PC-3 (cell line): ENCODE measurements at regions not wholly inside any gene's neighbourhood (a gene's known extent, or its start where the extent isn't known, plus 50 kb on each side); places are given as distances from the start of the nearest gene placed in this dataset.
"Not testable (repeated sequence)": the region's sequence is repeated elsewhere in the genome, so short reads cannot be mapped to it uniquely, and the experiment has no call there.

Experiments used
- ATAC-seq: fragments of 200-7000 bp; cut with Tn5 transposase; 2 replicates; pipeline ENCODE4 v1.9.1; 2020; ENCODE audit warnings: mild to moderate bottlenecking, moderate library complexity
- BruUV-seq: library from RNA; stranded (reverse); fragments of 400-500 nt; replicated peaks from 2 replicates; lab custom pipeline; 2021; lab: Mats Ljungman, UMichigan
- CTCF ChIA-PET: fragments of 300-600 bp; sonication (Branson Sonifier 250); formaldehyde crosslinking; loops from one replicate; lab custom pipeline; 2022; ENCODE audit warnings: antibody characterized with exemption; lab: Charles Lee
- POLR2A ChIA-PET: fragments of 300-600 bp; sonication (Branson Sonifier 250); formaldehyde crosslinking; loops from one replicate; lab custom pipeline; 2022; ENCODE audit warnings: antibody characterized with exemption; ENCODE audit not compliant: unreplicated experiment; lab: Charles Lee
- DNase-seq: peaks from one replicate; pipeline ENCODE4 v3.0.0-alpha.2; 2015
- H2AFZ ChIP-seq: fragments of 300-600 bp; sonication (generic); 2 replicates; pipeline ENCODE4 v1.6.0; 2016; ENCODE audit warnings: antibody characterized with exemption, low read length
- H3F3A ChIP-seq: fragments of 300-600 bp; sonication (generic); one replicate; pipeline ENCODE4 v1.6.0; 2017; ENCODE audit warnings: antibody characterized with exemption, low read length, control low read depth, mild to moderate bottlenecking; ENCODE audit not compliant: unreplicated experiment
- H3K27ac ChIP-seq: fragments of 300-600 bp; sonication (generic); 2 replicates; pipeline ENCODE4 v1.5.1; 2016; ENCODE audit warnings: mild to moderate bottlenecking, low read length
- H3K27me3 ChIP-seq: fragments of 300-600 bp; sonication (generic); 2 replicates; pipeline ENCODE4 v1.6.1; 2016; ENCODE audit warnings: low read length, mixed read lengths
- H3K36me3 ChIP-seq: fragments of 300-600 bp; sonication (generic); 2 replicates; pipeline ENCODE4 v1.6.1; 2016; ENCODE audit warnings: low read depth, mixed run types, low read length, mixed read lengths
- H3K4me1 ChIP-seq: fragments of 300-600 bp; sonication (generic); 2 replicates; pipeline ENCODE4 v1.5.1; 2016; ENCODE audit warnings: low read length; ENCODE audit not compliant: insufficient read depth
- H3K4me2 ChIP-seq: fragments of 300-600 bp; sonication (generic); 2 replicates; pipeline ENCODE4 v1.6.0; 2016; ENCODE audit warnings: low read length
- H3K4me3 ChIP-seq: fragments of 300-600 bp; sonication (generic); 2 replicates; pipeline ENCODE4 v1.5.1; 2016; ENCODE audit warnings: mild to moderate bottlenecking, low read length, mixed read lengths
- H3K79me2 ChIP-seq: fragments of 300-600 bp; sonication (generic); 2 replicates; pipeline ENCODE4 v1.6.1; 2017; ENCODE audit warnings: low read length, mixed read lengths
- H3K9ac ChIP-seq: fragments of 300-600 bp; sonication (generic); 2 replicates; pipeline ENCODE4 v1.6.0; 2016; ENCODE audit warnings: mild to moderate bottlenecking, low read length
- H3K9me2 ChIP-seq: fragments of 300-600 bp; sonication (generic); replicated peaks from 2 replicates; pipeline ENCODE4 v1.6.1; 2016; ENCODE audit warnings: mixed run types, low read length, mixed read lengths
- H3K9me3 ChIP-seq: fragments of 300-600 bp; sonication (generic); 2 replicates; pipeline ENCODE4 v1.6.1; 2016; ENCODE audit warnings: low read length, mixed read lengths
- H4K20me1 ChIP-seq: fragments of 300-600 bp; sonication (generic); 2 replicates; pipeline ENCODE4 v1.6.1; 2016; ENCODE audit warnings: low read length, mixed read lengths
- CTCF ChIP-seq: fragments of 300-600 bp; sonication (generic); conservative IDR thresholded peaks from 2 replicates; pipeline ENCODE4 v1.5.1; 2017; ENCODE audit warnings: antibody characterized with exemption, low read depth, mild to moderate bottlenecking, low read length
- EZH2 ChIP-seq: fragments of 300-600 bp; sonication (generic); IDR thresholded peaks from one replicate; pipeline ENCODE4 v1.6.1; 2017; ENCODE audit warnings: antibody characterized with exemption, mild to moderate bottlenecking, low read length; ENCODE audit not compliant: unreplicated experiment
- EZH2phosphoT487 ChIP-seq: fragments of 300-600 bp; sonication (generic); IDR thresholded peaks from 2 replicates; pipeline ENCODE4 v1.6.1; 2018; ENCODE audit warnings: mild to moderate bottlenecking, antibody characterized with exemption, low read length, borderline replicate concordance
- intact Hi-C: fragments of 100-400 bp; cut with micrococcal nuclease; formaldehyde crosslinking; loops from 2 replicates; pipeline ENCODE4 v1.9.0; 2023

DNA sequence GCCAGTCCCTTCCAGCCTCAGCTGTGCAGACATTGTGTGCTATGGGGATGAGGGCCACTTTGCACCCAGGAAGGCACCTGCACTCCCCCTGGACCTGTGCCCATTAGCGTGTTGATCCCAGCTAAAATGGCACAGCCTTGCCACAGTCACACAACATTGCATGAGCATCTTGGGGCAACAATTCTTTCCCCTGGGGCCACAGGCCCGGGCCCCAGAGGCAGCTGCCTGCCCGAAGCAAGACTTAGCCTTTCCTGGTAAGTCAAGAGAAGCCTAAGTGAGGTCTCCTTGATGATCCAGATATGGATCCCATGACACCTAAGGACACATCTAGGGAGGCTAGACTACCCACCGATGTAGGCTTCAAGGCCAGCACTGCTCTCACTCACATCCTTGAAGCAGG, 202.1 kb downstream of the BCL11A start:
- Histone ChIP-seq H2AFZ (no peak overlapping the region), H3K27ac (no peak overlapping the region), H3K4me1 (peaks cover 4% of the 10 kb centered on the region), H3K27me3 (peaks cover 39% of the 10 kb centered on the region; the same call in 1 of the 2 replicates), H4K20me1 (no peaks in the 10 kb centered on the region), H3K9ac (no peak overlapping the region), H3K9me2 (no peaks in the 10 kb centered on the region), H3K4me3 (no peak overlapping the region), H3F3A (no peaks in the 10 kb centered on the region), H3K79me2 (no peaks in the 10 kb centered on the region), H3K4me2 (no peak overlapping the region), H3K36me3 (no peaks in the 10 kb centered on the region), H3K9me3 (no peaks in the 10 kb centered on the region)
- no TSS peak for BruUV-seq
- intact Hi-C loops = no loop called here
- DNase-seq (no peak), ATAC-seq (no peak)
- CTCF ChIA-PET = no interaction called here
- TF ChIP-seq CTCF (no peak), EZH2 (no peak), EZH2phosphoT487 (no peak)
- POLR2A ChIA-PET = no interaction called here

GRCh38 chr2:60350791-60351190, 202.7 kb downstream of the BCL11A start:
- peaks cover 39% of the 10 kb centered on the region; the same call in 1 of the 2 replicates for H3K27me3 ChIP-seq
- intact Hi-C loops = no loop called here
- no peak overlapping the region for H3K9ac ChIP-seq
- H4K20me1 ChIP-seq = no peaks in the 10 kb centered on the region
- H3K9me3 ChIP-seq = no peaks in the 10 kb centered on the region
- no peaks in the 10 kb centered on the region for H3K9me2 ChIP-seq
- no peaks in the 10 kb centered on the region for H3K36me3 ChIP-seq
- H3K4me1 ChIP-seq = peaks cover 4% of the 10 kb centered on the region
- no peaks in the 10 kb centered on the region for H3F3A ChIP-seq
- no peak for ATAC-seq
- H3K4me3 ChIP-seq = no peak overlapping the region
- no peaks in the 10 kb centered on the region for H3K79me2 ChIP-seq
- no peak overlapping the region for H3K27ac ChIP-seq
- no peak overlapping the region for H2AFZ ChIP-seq
- DNase-seq = no peak
- ChIA-PET POLR2A (no interaction called here), CTCF (no interaction called here)
- BruUV-seq = no TSS peak
- no peak overlapping the region for H3K4me2 ChIP-seq
- TF ChIP-seq EZH2phosphoT487 = no peak

GRCh38 chr2:60347781-60348180, 205.7 kb downstream of the BCL11A start:
- peak; percentile 31 for DNase-seq
- Histone ChIP-seq H3K9me3 (no peaks in the 10 kb centered on the region), H3K4me2 (no peak overlapping the region), H4K20me1 (no peaks in the 10 kb centered on the region), H3K4me1 (peaks cover 4% of the 10 kb centered on the region), H3K27ac (no peak overlapping the region), H3K9me2 (no peaks in the 10 kb centered on the region), H3K36me3 (no peaks in the 10 kb centered on the region), H3K27me3 (peaks cover 19% of the 10 kb centered on the region; the same call in 1 of the 2 replicates), H3K9ac (no peak overlapping the region), H3F3A (no peaks in the 10 kb centered on the region), H2AFZ (no peak overlapping the region), H3K79me2 (no peaks in the 10 kb centered on the region), H3K4me3 (no peak overlapping the region)
- POLR2A ChIA-PET = no interaction called here
- no peak for ATAC-seq
- intact Hi-C loops = no loop called here
- no TSS peak for BruUV-seq
- no peak for TF ChIP-seq EZH2phosphoT487
- no peak for TF ChIP-seq CTCF
- CTCF ChIA-PET = no interaction called here

- POLR2A ChIA-PET, BruUV-seq, DNase-seq, intact Hi-C loops, H3K4me1 ChIP-seq, H3K4me3 ChIP-seq, H4K20me1 ChIP-seq, H3K27ac ChIP-seq, H2AFZ ChIP-seq, H3F3A ChIP-seq, ATAC-seq, H3K9me2 ChIP-seq, CTCF ChIA-PET, H3K4me2 ChIP-seq, H3K9ac ChIP-seq, H3K79me2 ChIP-seq, H3K9me3 ChIP-seq, H3K36me3 ChIP-seq: not testable (repeated sequence)
- H3K27me3 ChIP-seq = peaks cover 11% of the 10 kb centered on the region
Measured at GRCh38 chr2:60342491-60342890, 211.0 kb downstream of the BCL11A start.
